ENCODE measurements at regions not wholly inside any gene's neighbourhood (a gene's known extent, or its start where the extent isn't known, plus 50 kb on each side); places are given as distances from the start of the nearest gene placed in this dataset.

DNA sequence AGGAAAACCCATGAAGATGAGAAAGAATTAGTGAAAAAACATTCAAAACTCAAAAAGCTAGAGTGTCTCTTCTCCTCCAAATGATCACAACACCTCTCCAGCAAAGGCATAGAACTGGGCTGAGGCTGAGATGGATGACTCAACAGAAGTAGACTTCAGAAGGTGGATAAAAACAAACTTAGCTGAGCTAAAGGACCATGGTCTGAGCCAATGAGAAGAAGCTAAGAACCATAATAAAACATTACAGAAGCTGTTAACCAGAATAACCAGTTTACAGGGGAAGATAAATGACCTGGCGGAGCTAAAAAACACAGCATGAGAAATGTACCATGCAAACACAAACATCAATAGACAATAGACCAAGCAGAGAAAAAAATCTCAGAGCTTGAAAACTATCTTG, 904.1 kb upstream of the MANEA start:
- TF ChIP-seq POLR2A (IDR thresholded peaks at IDR 0.05) (no peak), EP300 (IDR thresholded peaks at IDR 0.05) (no peak)
- TF ChIP-seq, protein P1, sequence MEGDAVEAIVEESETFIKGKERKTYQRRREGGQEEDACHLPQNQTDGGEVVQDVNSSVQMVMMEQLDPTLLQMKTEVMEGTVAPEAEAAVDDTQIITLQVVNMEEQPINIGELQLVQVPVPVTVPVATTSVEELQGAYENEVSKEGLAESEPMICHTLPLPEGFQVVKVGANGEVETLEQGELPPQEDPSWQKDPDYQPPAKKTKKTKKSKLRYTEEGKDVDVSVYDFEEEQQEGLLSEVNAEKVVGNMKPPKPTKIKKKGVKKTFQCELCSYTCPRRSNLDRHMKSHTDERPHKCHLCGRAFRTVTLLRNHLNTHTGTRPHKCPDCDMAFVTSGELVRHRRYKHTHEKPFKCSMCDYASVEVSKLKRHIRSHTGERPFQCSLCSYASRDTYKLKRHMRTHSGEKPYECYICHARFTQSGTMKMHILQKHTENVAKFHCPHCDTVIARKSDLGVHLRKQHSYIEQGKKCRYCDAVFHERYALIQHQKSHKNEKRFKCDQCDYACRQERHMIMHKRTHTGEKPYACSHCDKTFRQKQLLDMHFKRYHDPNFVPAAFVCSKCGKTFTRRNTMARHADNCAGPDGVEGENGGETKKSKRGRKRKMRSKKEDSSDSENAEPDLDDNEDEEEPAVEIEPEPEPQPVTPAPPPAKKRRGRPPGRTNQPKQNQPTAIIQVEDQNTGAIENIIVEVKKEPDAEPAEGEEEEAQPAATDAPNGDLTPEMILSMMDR (IDR thresholded peaks at IDR 0.05), result no peak

Data from ovary (tissue), 3 donors.